SJCRH30 (cell line): ENCODE measurements at regions not wholly inside any gene's neighbourhood (a gene's known extent, or its start where the extent isn't known, plus 50 kb on each side); places are given as distances from the start of the nearest gene placed in this dataset.

ENCODE experiments used
- DNase-seq, 2 experiments: peaks; one replicate each; pipeline ENCODE4 v3.0.0-alpha.2; 2015 to 2020
- H3K27ac ChIP-seq: fragments of 250-450 bp; sonication (Bioruptor Pico); 2 replicates; pipeline ENCODE4 v1.5.1; 2020; ENCODE audit warnings: mild to moderate bottlenecking, moderate library complexity
- H3K27me3 ChIP-seq: fragments of 250-450 bp; sonication (Bioruptor Pico); 2 replicates; pipeline ENCODE4 v1.5.1; 2020; ENCODE audit warnings: mild to moderate bottlenecking, moderate library complexity
- H3K36me3 ChIP-seq: fragments of 250-450 bp; sonication (Bioruptor Pico); 2 replicates; pipeline ENCODE4 v1.5.1; 2020; ENCODE audit warnings: mild to moderate bottlenecking, moderate library complexity
- H3K4me1 ChIP-seq: fragments of 250-450 bp; sonication (Bioruptor Pico); 2 replicates; pipeline ENCODE4 v1.5.1; 2020; ENCODE audit warnings: mild to moderate bottlenecking, moderate library complexity
- H3K4me3 ChIP-seq: fragments of 250-450 bp; sonication (Bioruptor Pico); 2 replicates; pipeline ENCODE4 v1.5.1; 2020; ENCODE audit warnings: mild to moderate bottlenecking, moderate library complexity
- H3K9me3 ChIP-seq: fragments of 250-450 bp; sonication (Bioruptor Pico); replicated peaks from 2 replicates; pipeline ENCODE4 v1.5.1; 2020; ENCODE audit warnings: mild to moderate bottlenecking, moderate library complexity

DNA sequence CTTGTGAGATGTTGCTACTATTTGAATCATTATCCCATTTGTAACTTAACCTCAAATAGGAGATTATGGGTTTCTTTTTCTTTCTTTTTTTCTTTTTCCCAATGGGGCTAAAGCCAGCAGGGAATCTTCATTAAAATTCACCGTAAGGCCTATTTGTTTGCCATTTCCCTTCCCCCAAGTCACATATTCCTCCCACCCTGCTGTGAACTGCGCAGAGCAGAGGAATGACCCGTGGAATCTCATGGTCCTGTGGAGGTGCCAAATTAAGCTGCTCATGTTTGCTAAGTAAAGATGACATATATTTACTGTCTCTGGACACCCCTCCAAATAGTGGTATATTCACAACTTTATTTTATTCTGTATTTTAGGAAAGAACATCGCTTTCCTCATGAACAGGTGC is 699.3 kb downstream of the RNF144B start:
- no peaks in the 10 kb centered on the region for H3K9me3 ChIP-seq
- no peaks in the 10 kb centered on the region for H3K4me1 ChIP-seq
- DNase-seq = no peak
- no peak overlapping the region for H3K27ac ChIP-seq
- no peaks in the 10 kb centered on the region for H3K36me3 ChIP-seq
- H3K27me3 ChIP-seq = no peaks in the 10 kb centered on the region
- no peak overlapping the region for H3K4me3 ChIP-seq

DNA sequence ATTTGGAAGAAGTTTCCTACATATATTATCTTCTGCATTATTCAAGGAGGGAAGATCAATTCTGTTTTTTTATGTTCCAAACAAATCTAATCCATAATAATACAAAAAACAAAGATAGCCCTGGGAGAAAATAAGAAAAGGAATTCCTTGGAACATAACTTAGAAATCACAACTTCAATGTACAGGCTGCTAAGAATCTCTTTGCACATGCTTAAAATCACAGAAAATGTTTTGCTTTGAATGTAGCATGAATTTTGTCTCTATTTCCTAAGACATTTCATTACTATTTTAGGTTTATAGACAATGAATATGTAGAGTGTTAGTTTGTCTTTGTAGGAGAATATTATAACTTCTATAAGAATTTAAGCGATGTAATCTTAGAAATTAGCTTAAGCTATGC is 700.1 kb downstream of the RNF144B start:
- Histone ChIP-seq H3K36me3 (no peaks in the 10 kb centered on the region), H3K27me3 (no peaks in the 10 kb centered on the region), H3K4me3 (no peak overlapping the region), H3K9me3 (no peaks in the 10 kb centered on the region), H3K27ac (no peak overlapping the region), H3K4me1 (no peaks in the 10 kb centered on the region)
- DNase-seq = no peak

DNA sequence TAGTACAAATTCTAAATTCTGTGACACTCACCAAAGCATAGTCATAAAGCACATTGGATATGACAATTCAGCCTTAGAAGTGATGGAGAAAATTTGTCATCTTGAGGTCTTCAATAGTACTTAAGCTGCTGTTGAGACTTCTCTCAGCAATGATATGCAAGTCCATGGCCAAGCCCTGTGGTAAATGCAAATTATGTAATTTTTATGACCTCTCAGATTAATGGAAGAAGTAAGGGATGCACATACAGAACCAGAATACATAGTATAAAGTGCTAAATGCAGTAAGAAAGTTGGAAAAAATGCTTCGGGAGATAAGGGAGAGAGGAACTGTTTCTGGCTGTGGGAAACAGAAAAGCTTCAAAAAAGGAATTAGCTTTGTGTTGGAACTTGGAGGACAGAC is 700.7 kb downstream of the RNF144B start:
- no peak for DNase-seq
- H3K4me3 ChIP-seq = no peak overlapping the region
- H3K27ac ChIP-seq = no peak overlapping the region
- no peaks in the 10 kb centered on the region for H3K4me1 ChIP-seq
- H3K27me3 ChIP-seq = no peaks in the 10 kb centered on the region
- H3K36me3 ChIP-seq = no peaks in the 10 kb centered on the region
- H3K9me3 ChIP-seq = no peaks in the 10 kb centered on the region

DNA sequence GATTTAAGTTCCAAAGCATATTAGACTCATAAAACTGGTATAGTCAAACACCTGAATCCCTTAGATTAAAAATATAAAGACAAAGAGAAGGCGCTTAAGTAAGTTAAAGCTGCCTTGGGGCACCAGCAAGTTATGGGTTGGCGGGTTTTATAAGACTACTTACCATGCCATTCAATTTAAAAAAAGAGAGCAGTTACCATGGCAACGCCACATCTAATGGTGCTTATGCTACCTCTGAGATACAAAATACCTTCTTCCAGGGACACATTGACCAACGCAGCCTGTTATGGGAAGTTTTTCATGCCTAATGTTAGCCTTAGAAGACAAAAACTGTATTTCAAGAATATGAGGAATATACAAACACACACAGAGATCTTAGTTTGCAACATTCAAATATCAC is 713.6 kb downstream of the RNF144B start:
- Histone ChIP-seq H3K27ac (no peak overlapping the region), H3K36me3 (no peaks in the 10 kb centered on the region), H3K9me3 (no peaks in the 10 kb centered on the region), H3K4me3 (no peak overlapping the region), H3K4me1 (no peaks in the 10 kb centered on the region), H3K27me3 (no peaks in the 10 kb centered on the region)
- DNase-seq = no peak

DNA sequence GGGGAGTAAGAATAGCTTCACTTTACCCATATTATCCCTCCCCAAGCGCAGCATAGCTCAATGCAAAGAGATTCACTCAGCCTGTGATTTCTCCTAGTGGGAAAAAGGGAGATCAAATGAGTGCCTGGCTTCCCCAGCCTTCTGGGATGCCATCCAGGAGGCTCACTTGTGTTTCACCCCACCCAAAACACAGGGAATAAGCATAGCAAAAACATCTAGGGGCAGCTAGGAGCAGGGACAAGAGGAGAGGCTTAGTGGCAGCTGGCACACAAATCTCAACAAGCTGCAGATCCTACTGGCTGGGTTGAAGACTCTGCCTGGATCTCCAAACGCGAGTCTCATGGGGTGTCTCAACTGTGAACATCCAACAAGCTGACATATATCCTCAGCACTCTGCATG is 715.8 kb downstream of the RNF144B start:
- no peak for DNase-seq
- H3K4me1 ChIP-seq = no peaks in the 10 kb centered on the region
- H3K36me3 ChIP-seq = no peaks in the 10 kb centered on the region
- no peak overlapping the region for H3K27ac ChIP-seq
- no peak overlapping the region for H3K4me3 ChIP-seq
- no peaks in the 10 kb centered on the region for H3K9me3 ChIP-seq
- H3K27me3 ChIP-seq = no peaks in the 10 kb centered on the region

DNA sequence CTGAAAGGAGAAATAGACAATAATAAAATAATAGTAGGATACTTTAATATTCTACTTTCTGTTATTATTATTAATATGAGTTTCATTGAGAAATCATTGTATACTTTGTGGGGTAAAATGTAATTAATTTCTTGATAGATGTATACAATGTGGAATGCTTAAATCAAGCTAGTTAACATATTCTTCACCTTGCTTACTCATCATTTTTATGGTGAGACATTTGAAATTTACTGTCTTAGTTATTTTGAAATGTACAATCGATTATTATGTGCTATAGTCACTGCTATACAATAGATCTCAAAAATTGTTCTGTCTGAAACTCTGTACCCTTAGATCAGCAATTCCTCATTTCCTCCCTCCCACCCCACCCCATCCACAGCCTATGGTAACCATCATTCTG is 720.3 kb downstream of the RNF144B start:
- DNase-seq = no peak
- Histone ChIP-seq H3K9me3 (no peaks in the 10 kb centered on the region), H3K4me3 (no peak overlapping the region), H3K36me3 (no peaks in the 10 kb centered on the region), H3K27me3 (no peaks in the 10 kb centered on the region), H3K27ac (no peak overlapping the region), H3K4me1 (no peaks in the 10 kb centered on the region)

DNA sequence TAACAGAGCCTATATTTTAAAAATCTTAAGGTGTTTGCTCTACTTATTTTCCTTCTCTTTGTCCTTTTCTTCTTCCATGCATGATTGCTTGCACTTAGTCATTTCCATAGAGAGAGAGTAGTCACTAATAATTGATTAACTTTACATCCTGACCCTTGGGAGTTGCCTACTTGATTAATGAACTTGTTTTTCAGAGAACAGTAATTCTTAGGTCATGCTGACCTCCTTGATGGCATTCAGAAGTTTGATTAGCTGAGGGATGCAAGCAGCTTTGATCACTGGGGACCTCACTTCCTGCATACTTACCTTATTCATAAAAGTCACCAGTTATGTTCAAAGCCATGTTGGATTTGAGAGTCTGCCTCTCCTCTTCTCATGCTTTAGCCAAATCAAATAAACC is 715.6 kb upstream of the ID4 start:
- no peak for DNase-seq
- Histone ChIP-seq H3K27ac (no peak overlapping the region), H3K4me1 (no peaks in the 10 kb centered on the region), H3K36me3 (no peaks in the 10 kb centered on the region), H3K9me3 (no peaks in the 10 kb centered on the region), H3K4me3 (no peak overlapping the region), H3K27me3 (no peaks in the 10 kb centered on the region)

DNA sequence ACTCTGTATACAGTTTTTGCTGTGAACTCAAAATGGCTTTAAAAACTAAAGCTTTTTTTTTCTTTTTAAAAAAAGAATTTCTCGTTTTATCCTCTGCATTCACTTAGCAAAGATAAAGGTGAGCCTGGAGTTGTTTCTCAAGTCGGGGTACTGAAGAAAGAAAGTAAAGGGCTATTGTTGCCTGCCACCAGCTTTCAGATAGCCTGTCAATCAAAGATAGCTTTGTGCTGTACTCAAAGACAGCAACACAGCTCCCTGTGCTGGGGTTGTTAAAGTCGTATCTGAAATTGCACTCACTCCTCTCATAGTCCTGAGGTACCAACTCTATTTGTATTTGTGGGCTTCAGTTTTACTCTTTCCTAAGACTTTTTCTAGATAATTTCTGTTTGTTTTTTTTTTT is 710.1 kb upstream of the ID4 start:
- no peaks in the 10 kb centered on the region for H3K36me3 ChIP-seq
- H3K4me1 ChIP-seq = no peaks in the 10 kb centered on the region
- no peak for DNase-seq
- no peaks in the 10 kb centered on the region for H3K27me3 ChIP-seq
- no peaks in the 10 kb centered on the region for H3K9me3 ChIP-seq
- no peak overlapping the region for H3K4me3 ChIP-seq
- no peak overlapping the region for H3K27ac ChIP-seq

DNA sequence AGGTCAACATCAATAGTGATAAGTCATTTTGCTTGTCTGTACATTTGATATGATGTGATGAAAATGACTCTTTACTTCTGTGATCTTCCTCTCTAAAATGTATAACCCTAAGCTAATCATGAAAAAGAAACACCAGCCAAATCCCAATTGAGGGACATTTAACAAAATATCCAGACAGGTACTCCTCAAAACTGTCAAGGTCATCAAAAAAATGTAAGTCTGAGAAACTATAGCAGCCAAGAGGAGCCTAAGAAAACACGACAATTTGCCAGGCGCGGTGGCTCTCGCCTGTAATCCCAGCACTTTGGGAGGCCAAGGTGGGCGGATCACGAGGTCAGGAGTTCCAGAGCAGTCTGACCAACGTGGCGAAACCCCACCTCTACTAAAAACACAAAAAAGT is 708.5 kb upstream of the ID4 start:
- H3K4me1 ChIP-seq = no peaks in the 10 kb centered on the region
- no peaks in the 10 kb centered on the region for H3K36me3 ChIP-seq
- H3K9me3 ChIP-seq = no peaks in the 10 kb centered on the region
- no peaks in the 10 kb centered on the region for H3K27me3 ChIP-seq
- H3K27ac ChIP-seq = no peak overlapping the region
- no peak for DNase-seq
- no peak overlapping the region for H3K4me3 ChIP-seq

DNA sequence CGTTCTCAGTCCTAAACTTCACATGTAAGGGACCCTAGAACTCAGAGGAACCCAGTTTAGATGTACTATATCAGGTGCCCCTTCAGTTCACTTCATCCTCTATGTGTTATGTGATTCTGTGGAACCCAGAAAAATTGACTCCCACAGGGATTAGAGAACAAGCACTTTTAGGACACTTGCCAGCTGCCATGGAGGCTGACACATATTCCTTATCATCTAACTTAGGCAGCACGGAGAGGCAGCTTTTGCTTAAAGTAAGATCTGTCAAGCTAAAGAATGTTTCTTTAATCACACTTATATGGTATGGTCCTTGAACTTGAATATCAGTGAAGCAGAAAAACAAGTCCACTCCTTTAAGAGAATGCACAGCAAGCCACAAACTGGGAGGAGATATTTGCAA is 701.5 kb upstream of the ID4 start:
- no peaks in the 10 kb centered on the region for H3K9me3 ChIP-seq
- no peak for DNase-seq
- no peak overlapping the region for H3K4me3 ChIP-seq
- no peaks in the 10 kb centered on the region for H3K4me1 ChIP-seq
- H3K36me3 ChIP-seq = no peaks in the 10 kb centered on the region
- no peak overlapping the region for H3K27ac ChIP-seq
- no peaks in the 10 kb centered on the region for H3K27me3 ChIP-seq

DNA sequence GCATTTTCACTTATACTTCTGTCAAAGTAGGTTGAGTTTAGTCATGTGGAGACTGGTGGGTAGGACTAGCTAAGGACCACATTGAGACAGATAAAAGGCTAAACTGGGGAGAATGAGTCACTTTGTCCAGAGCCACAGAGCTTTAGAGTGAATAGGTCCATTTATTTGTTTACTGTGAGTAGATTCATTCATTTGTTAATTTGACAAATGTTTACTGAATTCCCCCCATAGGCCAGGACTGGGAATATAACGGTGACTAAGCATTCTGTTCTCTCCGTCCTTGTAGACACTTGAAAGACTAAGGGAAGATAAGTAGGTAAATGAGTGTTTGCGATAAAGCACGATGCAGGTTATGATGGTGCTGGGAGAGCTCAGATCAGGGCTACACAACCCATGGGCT is 699.7 kb upstream of the ID4 start:
- no peaks in the 10 kb centered on the region for H3K27me3 ChIP-seq
- no peaks in the 10 kb centered on the region for H3K4me1 ChIP-seq
- DNase-seq = no peak
- H3K27ac ChIP-seq = no peak overlapping the region
- no peaks in the 10 kb centered on the region for H3K9me3 ChIP-seq
- H3K36me3 ChIP-seq = no peaks in the 10 kb centered on the region
- no peak overlapping the region for H3K4me3 ChIP-seq

DNA sequence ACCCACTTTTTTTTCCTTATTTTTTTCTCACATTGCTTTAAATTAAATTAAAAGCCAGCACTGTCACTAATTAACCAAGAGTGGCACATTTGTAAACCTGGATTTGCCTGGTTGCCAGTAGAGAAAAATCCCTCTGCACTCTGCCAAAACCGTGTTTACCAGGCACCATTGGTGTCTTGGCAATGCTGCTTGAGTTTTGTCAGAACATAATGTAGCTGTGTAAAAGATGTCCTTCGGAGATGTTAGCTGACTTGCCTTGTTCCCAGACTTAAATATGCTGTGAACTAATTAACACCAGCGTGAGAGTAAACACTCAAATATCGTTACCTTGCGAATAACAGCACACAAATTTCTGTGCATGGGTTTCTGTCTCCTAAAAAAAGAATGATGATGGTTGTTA is 694.9 kb upstream of the ID4 start:
- H3K27ac ChIP-seq = no peak overlapping the region
- H3K36me3 ChIP-seq = no peaks in the 10 kb centered on the region
- H3K4me1 ChIP-seq = no peaks in the 10 kb centered on the region
- no peaks in the 10 kb centered on the region for H3K9me3 ChIP-seq
- no peaks in the 10 kb centered on the region for H3K27me3 ChIP-seq
- no peak for DNase-seq
- H3K4me3 ChIP-seq = no peak overlapping the region

DNA sequence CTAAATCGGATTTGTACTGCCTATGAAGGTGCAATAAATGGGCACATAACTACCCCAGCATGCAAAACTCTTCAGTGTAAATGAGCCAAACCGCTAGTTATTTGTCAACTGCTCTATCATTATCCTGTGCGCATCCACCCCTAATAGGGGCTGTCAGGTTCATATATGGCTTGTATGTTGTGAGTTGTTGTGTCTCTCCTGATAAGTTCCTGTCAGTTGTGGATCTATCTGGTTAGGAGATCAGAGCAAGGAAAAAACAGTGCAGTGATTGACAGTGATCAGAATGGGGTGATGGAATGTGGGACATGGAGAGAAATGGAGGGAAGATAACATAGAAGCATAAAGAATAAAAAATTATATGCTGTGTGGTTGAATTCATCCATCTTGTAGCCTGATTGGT is 686.9 kb upstream of the ID4 start:
- no peak overlapping the region for H3K4me3 ChIP-seq
- no peak overlapping the region for H3K27ac ChIP-seq
- no peaks in the 10 kb centered on the region for H3K27me3 ChIP-seq
- DNase-seq = no peak
- no peaks in the 10 kb centered on the region for H3K9me3 ChIP-seq
- H3K4me1 ChIP-seq = no peaks in the 10 kb centered on the region
- no peaks in the 10 kb centered on the region for H3K36me3 ChIP-seq

DNA sequence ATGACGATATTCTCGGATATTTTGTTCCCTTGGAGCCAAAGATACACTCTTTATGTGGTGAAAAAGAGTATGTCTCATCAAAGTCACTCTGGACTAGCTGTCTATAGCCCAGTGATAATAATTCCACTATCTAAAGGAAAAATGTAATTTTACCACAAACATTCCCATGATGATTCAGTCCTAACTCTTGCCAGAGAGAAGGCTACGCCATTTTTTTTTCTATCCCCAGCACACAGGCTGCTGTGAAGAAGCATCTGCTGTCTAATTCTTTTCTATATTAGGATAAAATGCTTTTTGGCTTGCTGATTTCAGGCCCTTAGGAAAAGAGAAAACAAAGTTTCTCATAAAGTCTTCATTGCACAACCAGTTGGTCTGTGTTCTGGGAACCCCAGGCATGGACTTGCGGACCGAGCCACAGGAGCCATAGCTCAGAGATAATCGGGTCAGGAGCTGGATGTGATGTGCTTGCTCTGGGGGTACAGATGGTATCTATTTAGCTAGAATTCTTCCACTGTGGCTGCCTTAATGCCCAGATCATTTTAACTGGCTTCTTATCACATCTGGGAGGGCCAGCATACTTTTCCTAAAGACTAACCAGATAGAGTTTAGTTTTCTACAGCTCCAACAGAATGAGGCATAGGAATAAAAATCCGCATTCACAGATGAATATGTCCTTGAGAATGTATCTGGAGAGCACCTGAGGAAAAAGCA is 683.7 kb upstream of the ID4 start:
- H3K9me3 ChIP-seq = no peaks in the 10 kb centered on the region
- no peak for DNase-seq
- no peaks in the 10 kb centered on the region for H3K4me1 ChIP-seq
- no peaks in the 10 kb centered on the region for H3K36me3 ChIP-seq
- no peaks in the 10 kb centered on the region for H3K27me3 ChIP-seq
- H3K27ac ChIP-seq = no peak overlapping the region
- H3K4me3 ChIP-seq = no peak overlapping the region

DNA sequence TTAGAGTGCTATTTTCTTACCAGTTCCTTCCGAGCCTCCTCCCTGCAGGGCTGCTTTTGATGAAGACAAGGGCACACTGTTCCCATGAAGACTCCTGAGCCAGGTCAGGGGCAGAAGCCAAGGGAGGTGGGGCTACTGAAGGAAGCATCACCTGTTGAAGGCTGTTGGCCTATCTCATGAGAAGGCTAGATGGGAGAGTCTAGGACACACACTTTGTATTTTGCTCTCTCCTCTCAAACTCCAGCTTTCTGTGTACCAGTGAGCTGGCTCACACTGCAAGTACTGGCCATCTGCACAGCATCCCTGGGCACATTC is 683.2 kb upstream of the ID4 start:
- H3K27ac ChIP-seq = no peak overlapping the region
- no peaks in the 10 kb centered on the region for H3K9me3 ChIP-seq
- no peaks in the 10 kb centered on the region for H3K36me3 ChIP-seq
- H3K4me1 ChIP-seq = no peaks in the 10 kb centered on the region
- DNase-seq = no peak
- H3K27me3 ChIP-seq = no peaks in the 10 kb centered on the region
- no peak overlapping the region for H3K4me3 ChIP-seq

DNA sequence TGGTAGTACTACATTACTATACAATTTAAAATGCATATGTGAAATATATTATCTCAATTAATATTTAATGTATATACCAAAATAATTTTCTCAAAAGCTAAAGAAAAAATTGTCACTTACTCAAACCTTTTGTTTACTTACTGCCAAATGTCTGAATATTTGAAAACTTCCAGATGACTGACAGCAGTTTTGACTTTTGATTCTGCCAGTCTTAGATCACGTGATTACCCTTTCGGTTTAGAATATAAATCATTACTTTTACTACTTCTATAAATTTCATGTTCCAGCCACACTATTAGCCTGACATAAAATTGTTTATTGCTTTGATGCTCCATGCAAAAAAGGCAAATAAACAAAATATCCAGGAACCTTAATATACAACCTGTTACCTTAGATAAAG is 680.7 kb upstream of the ID4 start:
- Histone ChIP-seq H3K36me3 (no peaks in the 10 kb centered on the region), H3K27ac (no peak overlapping the region), H3K4me3 (no peak overlapping the region), H3K27me3 (no peaks in the 10 kb centered on the region), H3K4me1 (no peaks in the 10 kb centered on the region), H3K9me3 (no peaks in the 10 kb centered on the region)
- DNase-seq = no peak

DNA sequence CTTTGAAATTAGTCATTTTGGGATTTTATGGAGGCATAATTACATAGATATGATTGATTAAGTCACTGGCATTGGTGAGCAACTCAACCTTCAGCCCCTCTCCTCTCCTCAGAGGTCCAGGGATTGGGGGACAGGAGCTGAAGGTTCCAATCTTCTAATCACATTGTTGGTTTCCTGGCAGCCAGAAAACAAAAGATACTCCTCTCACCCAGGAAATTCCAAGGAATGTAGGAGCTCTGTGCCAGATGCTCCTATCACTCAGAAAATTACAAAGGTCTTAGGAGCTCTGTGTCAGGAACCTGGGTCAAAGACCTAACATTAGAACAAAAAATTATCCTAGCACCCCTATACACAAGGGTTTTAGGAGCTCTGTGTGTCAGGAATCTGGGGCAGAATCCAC is 679.7 kb upstream of the ID4 start:
- Histone ChIP-seq H3K27ac (no peak overlapping the region), H3K27me3 (no peaks in the 10 kb centered on the region), H3K4me1 (no peaks in the 10 kb centered on the region), H3K4me3 (no peak overlapping the region), H3K36me3 (no peaks in the 10 kb centered on the region), H3K9me3 (no peaks in the 10 kb centered on the region)
- peak in 1 of 2 experiments; percentile 1 for DNase-seq
